Muscle of arm (tissue), 1 donor: ENCODE measurements at regions not wholly inside any gene's neighbourhood (a gene's known extent, or its start where the extent isn't known, plus 50 kb on each side); places are given as distances from the start of the nearest gene placed in this dataset.
A peak's percentile ranks its signal among the peaks of the same experiment; 100 is the strongest.
"Not testable (repeated sequence)": the region's sequence is repeated elsewhere in the genome, so short reads cannot be mapped to it uniquely, and the experiment has no call there.

Source experiments
- DNase-seq: peaks from one replicate; pipeline ENCODE4 v3.0.0-alpha.2; 2013

- peak; percentile 85 for DNase-seq
Observed at GRCh38 chr6:4460586-4461475, 315.4 kb upstream of the CDYL start.

- no peak for DNase-seq
Observed at GRCh38 chr6:4459996-4460395, 316.2 kb upstream of the CDYL start.

- no peak for DNase-seq
Observed at GRCh38 chr6:4459032-4459431, 317.2 kb upstream of the CDYL start.

- DNase-seq, result no peak
Observed at GRCh38 chr6:4451718-4452117, 316.3 kb upstream of the ECI2 start.

- no peak for DNase-seq
Observed at GRCh38 chr6:4451081-4451480, 315.7 kb upstream of the ECI2 start.

- no peak for DNase-seq
Observed at GRCh38 chr6:4450237-4450636, 314.9 kb upstream of the ECI2 start.

GRCh38 chr6:4449409-4449808 is 314.0 kb upstream of the ECI2 start:
- DNase-seq, result no peak

GRCh38 chr6:4448841-4449240 is 313.5 kb upstream of the ECI2 start:
- DNase-seq, result no peak

GRCh38 chr6:4447639-4448330 is 312.4 kb upstream of the ECI2 start:
- no peak for DNase-seq

- no peak for DNase-seq
Observed at GRCh38 chr6:4446982-4447381, 311.6 kb upstream of the ECI2 start.

GRCh38 chr6:4441981-4442434 is 306.6 kb upstream of the ECI2 start:
- no peak for DNase-seq

- DNase-seq, result no peak
Observed at GRCh38 chr6:4439159-4439558, 303.8 kb upstream of the ECI2 start.

GRCh38 chr6:4437342-4437741 is 302.0 kb upstream of the ECI2 start:
- no peak for DNase-seq

- no peak for DNase-seq
Observed at GRCh38 chr6:4435981-4436445, 300.6 kb upstream of the ECI2 start.

GRCh38 chr6:4434655-4435054 is 299.3 kb upstream of the ECI2 start:
- no peak for DNase-seq

GRCh38 chr6:4433199-4433598 is 297.8 kb upstream of the ECI2 start:
- no peak for DNase-seq

- DNase-seq, result no peak
Observed at GRCh38 chr6:4426968-4427367, 291.6 kb upstream of the ECI2 start.

GRCh38 chr6:4421837-4422236 is 286.5 kb upstream of the ECI2 start:
- no peak for DNase-seq

GRCh38 chr6:4420160-4420865 is 284.9 kb upstream of the ECI2 start:
- no peak for DNase-seq

GRCh38 chr6:4415549-4415948 is 280.2 kb upstream of the ECI2 start:
- no peak for DNase-seq

GRCh38 chr6:4414078-4414477 is 278.7 kb upstream of the ECI2 start:
- not testable (repeated sequence) for DNase-seq

GRCh38 chr6:4413073-4413472 is 277.7 kb upstream of the ECI2 start:
- DNase-seq, result no peak
